CMK (cell line): ENCODE measurements at regions not wholly inside any gene's neighbourhood (a gene's known extent, or its start where the extent isn't known, plus 50 kb on each side); places are given as distances from the start of the nearest gene placed in this dataset.
"Not testable (repeated sequence)": the region's sequence is repeated elsewhere in the genome, so short reads cannot be mapped to it uniquely, and the experiment has no call there.

Source experiments
- DNase-seq: peaks from one replicate; pipeline ENCODE4 v3.0.0-alpha.2; 2010; ENCODE audit warnings: low read depth

- peak; percentile 29 for DNase-seq
Measured at GRCh38 chr16:75780669-75781068, 54.4 kb upstream of the CPHXL start.

DNA sequence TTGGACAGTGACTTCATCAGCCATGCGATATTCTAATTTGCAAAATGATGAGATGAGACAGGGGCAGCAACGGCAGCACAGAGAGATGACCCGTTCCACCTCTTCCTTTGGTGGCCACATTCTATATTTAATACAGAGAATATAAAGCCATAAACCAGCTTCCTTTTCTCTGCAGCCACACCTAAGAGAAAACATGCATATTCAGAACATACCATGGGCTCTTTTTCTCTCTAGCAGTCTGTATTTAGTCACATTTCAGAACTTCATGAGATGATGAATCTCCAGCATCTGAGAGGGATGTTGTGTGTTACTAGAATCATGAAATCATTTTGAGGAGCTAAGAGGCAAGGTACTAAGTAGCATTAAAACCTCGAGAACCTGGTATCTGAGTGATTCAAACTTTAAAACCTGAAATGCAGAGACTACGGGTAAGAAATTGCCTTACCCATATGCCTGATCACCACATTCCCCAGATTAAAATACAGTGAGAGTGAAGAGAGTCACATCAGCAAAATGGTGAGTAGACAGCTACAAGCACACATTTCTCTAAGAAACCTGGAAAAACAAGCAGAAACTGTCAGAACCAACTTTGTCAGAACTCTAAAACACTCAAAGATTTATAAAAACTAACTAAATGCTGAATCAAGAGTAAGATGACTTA lies 55.5 kb upstream of the CPHXL start:
- DNase-seq: no peak

GRCh38 chr16:75787440-75787839 lies 61.1 kb upstream of the CPHXL start:
- DNase-seq: no peak

DNA sequence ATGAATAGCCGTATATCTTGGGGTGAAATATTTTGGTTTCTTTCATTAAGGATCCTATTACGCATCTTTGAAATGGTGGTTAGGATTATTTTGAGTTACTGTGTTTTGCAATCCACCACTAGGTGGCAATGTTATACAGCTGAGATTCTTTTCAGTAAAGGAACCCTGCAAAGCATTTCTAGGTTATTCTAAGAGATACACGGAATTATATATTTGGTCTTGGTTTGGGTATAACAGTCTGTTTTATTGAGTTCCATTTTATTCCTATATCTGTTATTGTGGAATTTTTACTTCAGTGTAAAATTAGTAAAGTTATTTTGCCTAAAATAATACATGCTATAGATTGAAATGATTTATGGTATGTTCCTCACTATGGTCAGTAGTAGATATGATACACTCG lies 62.9 kb upstream of the CPHXL start:
- no peak for DNase-seq

DNA sequence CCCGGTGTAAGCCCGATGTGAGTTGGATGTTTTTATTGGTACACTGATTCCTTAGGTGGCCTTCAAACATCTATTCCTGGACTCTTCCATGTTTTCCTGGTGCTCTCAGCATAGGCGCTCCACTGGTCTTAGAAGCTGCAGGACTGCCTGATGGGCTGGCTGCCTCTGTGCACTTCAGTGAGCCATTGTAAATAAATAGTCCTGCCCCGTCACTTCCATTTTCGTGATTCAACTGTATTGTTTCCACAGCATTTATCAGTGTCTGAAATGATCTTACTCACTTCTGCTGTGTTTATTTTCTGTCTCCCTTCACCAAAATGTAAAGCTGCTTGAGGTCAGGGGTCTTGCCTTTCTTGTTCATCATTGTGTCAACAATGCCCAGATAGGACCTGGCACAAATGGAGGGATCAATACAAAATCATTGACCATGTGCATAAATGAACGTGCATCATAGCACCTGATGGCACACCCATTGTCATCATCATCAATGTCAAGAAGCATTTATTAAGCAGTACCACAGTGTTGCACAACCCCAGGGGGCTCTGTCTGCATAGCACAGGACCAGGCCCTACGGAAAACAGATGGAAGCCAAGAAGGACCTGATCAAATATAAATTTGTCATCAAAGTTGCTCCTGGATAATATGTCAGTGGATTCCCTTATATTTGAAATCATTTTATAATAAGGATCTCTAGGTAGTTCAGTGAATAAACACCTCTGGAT lies 66.6 kb upstream of the CPHXL start:
- DNase-seq: no peak

DNA sequence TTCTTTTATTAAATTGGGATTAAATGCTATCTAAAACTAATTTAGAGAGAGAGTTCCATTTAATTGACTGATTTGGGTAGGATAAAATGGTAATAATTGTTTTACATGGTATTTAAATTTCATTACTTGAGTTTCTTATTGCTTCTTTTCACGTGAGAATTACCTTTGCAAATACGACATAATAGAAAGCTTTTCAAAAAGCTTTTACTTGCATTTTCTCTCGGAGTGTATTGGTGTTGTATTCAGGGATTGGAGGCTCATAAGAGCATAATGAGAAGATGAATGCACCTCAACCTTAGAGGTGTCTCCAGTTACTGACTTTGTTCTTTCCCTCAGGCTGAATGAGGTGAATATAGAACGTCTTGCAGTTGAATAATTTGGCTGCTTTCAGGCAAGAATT lies 67.4 kb upstream of the CPHXL start:
- no peak for DNase-seq

DNA sequence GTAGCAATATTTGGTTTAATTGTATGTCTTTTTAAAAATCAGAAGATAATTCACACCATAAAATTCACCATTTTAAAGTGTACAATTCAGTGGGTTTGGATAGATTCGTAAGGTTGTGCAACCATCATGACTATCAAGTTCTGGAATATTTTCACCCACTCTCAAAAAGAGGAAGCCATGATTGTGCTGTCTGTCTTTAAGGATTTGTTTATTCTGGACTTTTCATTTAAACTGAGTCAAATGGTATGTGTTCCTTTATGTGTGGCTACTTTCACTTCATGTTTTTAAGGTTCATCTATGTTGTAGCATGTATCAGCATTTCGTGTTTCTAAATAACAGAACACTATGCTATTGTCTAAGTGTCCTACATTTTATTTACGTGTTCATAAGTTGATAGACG lies 68.1 kb upstream of the CPHXL start:
- no peak for DNase-seq

- DNase-seq: no peak
Measured at GRCh38 chr16:75798714-75799113, 72.4 kb upstream of the CPHXL start.

DNA sequence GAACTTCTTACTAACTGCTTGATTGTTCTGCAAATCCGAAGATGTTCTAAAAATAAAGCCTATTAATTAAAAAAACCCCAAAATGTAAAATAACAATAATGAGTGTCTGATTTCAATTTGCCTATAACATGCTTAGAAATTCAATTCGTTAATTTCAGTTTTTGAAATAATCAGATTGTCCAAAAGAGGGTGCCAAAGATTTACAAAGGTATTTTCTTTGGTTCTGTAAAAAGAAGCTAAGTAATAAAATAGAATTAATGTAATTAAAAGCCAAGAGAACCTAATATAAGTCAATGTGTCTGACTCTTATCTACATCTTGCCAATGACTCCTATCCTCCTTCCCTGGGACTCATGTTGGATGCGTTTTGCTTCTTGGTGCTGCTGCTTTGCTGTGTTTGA lies 75.0 kb upstream of the CPHXL start:
- no peak for DNase-seq

GRCh38 chr16:75803753-75804152 lies 77.5 kb upstream of the CPHXL start:
- no peak for DNase-seq

DNA sequence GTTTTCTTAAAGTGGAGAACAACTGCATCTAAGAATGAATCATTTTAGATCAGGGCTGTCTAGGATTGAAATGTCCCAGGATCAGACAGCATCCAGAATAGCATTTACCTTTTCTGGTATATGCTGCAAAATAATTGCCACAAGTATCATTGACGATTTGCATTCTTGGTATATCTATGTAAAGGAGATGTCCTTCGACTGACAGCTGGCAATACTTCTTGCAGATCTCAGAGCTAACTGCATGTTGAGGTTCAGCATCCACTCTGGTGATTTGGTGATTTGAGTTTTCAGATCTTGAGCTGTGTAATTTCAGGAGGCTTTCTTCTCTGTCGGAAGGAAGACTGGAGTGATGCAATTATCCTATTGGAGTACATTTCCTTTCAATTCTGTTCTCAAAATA lies 78.1 kb upstream of the CPHXL start:
- DNase-seq: no peak

DNA sequence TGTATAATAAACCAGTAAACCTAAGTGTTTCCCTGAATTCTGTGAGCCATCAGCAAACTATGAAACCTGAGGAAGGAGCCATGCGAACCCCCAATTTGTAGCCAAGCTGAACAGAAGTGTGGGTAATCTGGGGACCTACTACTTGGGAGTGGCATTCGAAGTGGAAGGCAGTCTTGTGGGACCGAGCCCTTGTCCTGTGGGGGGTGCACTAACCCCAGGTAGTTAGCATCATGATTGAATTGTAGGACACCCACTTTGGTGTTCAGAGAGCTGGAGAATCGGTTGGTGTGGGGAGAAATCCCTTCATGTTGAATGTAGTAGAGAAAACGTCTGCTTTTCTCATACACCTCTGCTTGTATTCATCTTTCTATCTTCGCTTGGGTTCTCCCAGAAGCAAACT lies 79.7 kb upstream of the CPHXL start:
- DNase-seq: no peak

- DNase-seq: no peak
Measured at GRCh38 chr16:75806487-75806886, 80.2 kb upstream of the CPHXL start.

- no peak for DNase-seq
Measured at GRCh38 chr16:75810342-75810741, 84.1 kb upstream of the CPHXL start.

DNA sequence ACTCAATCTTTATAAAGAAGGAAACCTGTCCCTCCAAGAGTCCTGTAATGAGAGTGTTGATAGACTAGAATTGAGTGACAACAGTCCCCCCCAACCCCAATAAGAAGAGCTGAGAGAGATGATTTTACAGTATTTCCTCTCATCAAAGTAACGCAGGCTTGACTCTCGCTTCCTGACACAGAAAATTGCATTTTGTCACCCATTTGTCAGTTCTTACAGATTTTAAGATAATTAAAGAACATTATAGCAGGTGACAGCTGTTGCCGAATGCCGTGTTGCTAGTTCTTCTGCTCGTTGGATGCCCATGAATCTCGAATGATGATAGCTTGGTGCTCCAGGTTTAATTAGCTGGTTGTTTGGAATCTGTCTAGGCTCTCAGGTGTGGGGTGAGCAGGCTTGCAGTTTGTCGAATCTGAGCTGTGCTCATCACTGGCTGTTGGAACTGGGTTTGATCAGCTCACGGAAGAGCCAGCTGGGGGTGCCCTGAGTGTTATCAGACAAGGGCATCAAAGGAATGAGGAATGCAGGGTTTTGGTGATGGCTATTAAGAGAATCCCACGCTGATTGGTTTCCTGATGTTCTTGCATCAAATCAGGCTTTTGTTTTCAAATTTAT lies 84.8 kb upstream of the CPHXL start:
- no peak for DNase-seq

GRCh38 chr16:75818491-75818890 lies 92.2 kb upstream of the CPHXL start:
- DNase-seq: no peak

- DNase-seq: no peak
Measured at GRCh38 chr16:75820672-75821071, 94.4 kb upstream of the CPHXL start.

DNA sequence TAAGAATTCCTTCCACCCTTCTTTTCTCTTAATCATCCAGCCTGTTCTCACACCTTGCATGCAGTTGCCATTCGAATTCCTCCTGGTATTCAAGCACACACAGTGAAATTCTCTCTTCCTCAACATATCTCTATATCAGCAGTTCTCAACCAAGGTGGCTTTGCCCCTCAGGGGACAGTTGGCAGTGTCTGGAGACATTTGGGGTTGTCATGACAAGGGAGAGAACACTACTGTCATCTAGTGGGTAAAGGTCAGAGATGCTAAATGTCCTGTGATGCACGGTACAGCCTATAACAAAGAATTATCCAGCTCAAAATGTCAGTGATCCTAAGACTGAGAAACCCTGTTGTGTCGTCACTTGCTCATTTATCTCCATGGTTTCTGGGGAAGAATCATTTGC lies 94.8 kb upstream of the CPHXL start:
- DNase-seq: no peak

- DNase-seq: not testable (repeated sequence)
Measured at GRCh38 chr16:75825750-75826149, 99.5 kb upstream of the CPHXL start.

- DNase-seq: not testable (repeated sequence)
Measured at GRCh38 chr16:75827372-75828038, 101.2 kb upstream of the CPHXL start.

- not testable (repeated sequence) for DNase-seq
Measured at GRCh38 chr16:75833385-75833784, 107.1 kb upstream of the CPHXL start.

DNA sequence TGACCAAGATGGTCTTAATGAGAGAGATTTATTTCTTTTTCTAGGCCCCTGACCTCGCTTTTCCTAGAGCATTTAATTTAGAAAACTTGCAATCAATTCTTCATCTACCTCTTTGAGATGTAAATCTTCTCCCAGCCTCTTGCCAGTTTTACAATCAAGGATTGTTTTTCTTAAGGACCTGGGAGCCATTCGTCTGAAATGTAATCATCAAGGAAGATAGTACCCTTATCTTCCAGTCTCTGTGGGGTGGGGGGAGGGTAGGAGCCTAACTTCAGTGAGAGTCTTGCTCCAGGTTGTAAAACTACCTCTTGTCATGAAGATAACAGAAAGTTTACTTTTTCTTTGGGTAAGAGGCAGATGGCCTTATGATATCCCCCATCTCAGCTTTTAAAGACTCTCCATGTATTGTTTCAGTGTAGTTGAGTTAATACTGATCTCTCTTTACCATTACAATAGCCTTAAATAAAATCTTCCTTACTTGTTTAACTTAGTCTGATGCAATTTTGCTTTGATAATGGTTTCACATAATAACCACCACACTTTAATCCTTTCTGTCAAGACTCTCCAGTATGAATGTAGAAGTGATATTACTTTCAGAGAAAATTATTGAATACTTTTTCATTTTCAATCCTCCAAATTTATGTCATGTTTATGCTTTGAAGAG lies 110.2 kb upstream of the CPHXL start:
- DNase-seq: no peak
